Activated gamma-delta T cell treated with anti-CD3 and anti-CD28 coated beads, Interleukin-2, amount 50 U/mL, for 16 hours (primary cell): ENCODE measurements at regions not wholly inside any gene's neighbourhood (a gene's known extent, or its start where the extent isn't known, plus 50 kb on each side); places are given as distances from the start of the nearest gene placed in this dataset.

Source experiments
- DNase-seq: peaks from one replicate; pipeline ENCODE4 v3.0.0-alpha.2; 2020; ENCODE audit warnings: low read depth

GRCh38 chr2:128401680-128402079, 83.0 kb upstream of the HS6ST1 start:
- DNase-seq, result no peak

GRCh38 chr2:128402911-128403670, 84.4 kb upstream of the HS6ST1 start:
- DNase-seq, result no peak

- DNase-seq, result no peak
Measured at GRCh38 chr2:128403814-128404708, 85.4 kb upstream of the HS6ST1 start.

- no peak for DNase-seq
Measured at GRCh38 chr2:128404709-128405466, 86.2 kb upstream of the HS6ST1 start.

DNA sequence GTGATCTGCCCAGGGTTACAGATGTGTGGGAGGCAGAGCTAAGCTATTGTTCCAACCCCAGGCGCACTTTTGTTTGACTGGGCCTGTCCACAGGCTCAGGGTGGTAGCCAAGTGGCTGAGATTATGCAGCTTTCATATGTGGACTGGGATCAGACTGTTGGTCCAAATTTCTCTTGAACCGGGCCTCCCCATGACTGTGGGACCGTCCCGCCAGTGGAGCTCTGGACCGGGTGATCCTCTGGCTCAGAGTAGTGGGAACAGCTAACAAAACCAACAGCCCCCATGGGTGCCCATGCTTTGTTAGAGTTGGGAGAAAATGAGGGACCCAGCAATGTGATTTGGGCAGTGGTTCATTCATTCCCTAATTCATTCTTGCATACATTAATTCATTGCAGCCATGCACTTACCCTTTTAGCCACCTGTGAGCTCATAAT, 86.8 kb upstream of the HS6ST1 start:
- no peak for DNase-seq

DNA sequence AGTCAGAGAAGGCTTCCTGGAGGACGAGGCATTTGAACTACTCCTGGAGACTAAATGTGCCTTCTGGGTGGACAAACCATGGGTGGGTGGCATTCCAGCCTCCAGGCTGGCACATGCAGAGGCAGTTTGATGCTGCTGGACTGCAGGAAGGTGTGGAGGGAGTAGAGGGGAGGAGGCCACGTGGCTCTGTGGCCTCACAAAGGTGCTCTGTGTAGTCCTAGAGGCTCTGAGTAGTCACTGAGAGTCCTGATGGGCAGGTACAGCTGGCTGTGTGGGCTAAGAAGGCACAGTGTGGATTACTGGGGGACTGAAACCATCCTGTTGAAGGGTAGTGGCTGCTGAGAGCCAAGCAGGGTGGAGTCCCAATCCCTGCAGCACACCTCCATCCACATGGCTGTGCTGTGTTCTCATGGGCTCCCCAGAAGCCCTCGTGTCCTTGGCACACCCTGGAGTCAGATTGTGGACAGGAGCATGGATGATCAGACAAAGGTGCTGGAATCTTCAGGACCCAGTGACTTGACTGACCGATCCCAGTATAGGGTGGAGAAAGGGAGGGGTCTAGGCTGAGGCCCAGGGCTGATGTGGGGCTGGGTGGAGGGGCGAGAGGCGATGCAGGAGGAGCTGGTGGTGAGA, 87.4 kb upstream of the HS6ST1 start:
- DNase-seq, result no peak

DNA sequence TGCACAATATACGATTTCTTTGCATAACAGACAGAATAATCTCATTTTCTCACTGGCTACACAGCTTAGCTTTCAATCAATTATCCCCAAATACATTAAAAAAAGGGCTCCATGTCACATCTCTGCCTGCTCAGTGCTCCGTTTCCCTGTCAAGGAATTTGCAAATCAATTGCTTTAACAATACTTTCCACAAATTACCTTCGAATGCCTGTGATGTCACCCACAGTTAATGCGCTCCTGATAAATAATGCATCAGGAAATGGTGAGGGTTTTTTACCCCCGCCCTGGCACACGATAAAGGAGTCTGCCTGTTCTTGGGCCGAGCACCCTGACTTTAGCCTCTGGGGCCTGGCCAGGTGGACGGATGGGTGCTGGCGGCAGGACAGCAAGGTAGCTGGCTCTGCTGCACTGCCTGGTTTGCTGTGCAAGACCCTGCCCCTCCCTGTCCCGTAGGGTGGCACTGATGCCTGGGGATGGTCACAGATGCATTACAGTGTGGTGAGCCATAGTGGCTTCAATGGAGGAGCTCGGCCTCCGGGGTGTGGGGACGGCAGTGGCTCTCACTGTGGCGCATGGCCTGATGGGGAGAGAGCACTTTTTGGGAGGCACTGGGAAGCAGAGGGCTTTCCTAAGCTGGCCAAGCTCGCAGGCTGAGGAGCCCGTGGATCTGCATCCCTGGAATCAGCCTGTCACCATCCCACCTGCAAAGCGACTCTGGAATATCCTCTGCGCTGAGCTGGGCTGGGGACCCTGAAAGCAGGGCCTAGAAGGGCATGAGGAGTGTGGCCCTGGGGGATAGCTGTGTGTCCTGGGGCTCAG, 88.3 kb upstream of the HS6ST1 start:
- DNase-seq, result no peak

DNA sequence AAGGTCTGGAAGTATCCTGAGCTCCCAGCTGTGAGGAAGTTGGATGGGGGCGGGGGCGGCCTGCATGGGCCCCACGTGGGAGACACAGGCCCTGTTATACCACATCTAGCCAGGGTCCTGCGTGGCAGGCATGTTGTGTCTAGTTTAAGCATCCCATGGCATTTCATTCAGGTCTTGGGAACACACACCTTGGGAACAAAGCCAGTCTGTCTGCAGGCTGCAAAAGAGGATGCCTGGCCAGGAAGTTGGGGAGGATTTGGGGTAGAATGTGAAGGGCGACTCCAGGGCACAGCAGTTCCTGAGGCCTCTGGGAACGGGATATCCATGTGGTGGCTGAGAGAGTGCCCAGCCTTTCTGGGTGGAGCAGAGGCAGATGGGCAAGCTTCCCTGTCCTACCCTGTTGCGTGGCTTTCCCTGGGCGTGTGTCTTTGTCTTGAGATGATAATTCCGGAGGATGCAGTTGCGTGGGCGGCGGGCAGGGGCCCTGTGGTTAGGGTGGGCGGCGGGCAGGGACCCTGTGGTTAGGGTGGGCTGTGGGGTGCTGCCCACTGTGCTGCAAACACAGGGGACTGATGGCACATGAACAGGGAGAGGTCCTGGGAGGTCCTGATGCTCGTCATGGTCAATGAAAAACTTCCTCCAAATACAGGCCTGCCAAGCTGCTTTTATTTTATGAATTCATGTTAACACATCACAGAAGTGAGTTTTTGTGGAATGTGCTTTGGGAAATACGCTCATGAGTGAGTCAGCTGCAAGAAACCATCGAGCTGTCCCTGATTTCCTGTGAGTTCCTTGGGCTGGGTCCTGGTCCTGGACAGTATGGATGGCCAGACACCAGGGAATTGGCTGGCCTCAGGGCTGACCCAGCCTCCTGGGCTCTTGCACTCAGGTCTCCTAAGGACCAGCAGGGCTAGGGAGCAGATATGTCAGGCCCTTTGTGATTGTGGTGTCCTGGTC, 90.0 kb upstream of the HS6ST1 start:
- no peak for DNase-seq

DNA sequence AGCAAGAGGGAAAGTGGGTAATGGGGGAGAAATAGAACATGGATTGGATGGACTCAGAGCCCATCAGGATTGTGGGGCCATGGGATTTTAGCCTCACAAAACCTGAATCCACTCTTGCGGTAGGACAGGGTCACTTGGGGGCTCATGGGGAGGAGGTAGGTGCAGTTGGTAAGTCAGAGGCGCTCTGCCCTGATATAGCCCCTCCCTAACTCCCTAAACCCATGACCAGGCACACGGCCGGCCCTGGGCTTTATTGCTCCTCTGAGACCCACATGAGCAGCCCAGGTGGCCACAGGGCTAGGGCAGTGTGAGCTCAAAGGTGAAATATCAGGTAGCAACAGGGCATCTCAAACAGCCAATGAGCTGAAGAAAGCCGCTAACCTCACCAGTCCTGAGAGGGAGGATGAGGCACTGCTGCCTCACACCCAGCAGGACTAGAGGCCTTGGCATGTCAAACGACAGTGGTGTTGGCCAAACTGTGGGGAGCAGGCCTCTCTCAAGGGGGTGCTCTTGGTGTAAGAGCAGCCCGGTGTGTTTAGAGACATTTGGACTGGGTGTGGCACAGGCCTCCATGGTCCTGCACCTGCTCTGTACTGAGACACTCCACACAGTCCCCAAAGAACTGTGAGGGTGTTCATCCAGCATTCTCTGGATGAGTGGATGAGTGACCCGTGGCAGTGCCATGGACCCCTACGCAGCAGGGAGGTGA, 90.8 kb upstream of the HS6ST1 start:
- DNase-seq, result no peak

GRCh38 chr2:128410035-128410757, 91.5 kb upstream of the HS6ST1 start:
- DNase-seq, result no peak

DNA sequence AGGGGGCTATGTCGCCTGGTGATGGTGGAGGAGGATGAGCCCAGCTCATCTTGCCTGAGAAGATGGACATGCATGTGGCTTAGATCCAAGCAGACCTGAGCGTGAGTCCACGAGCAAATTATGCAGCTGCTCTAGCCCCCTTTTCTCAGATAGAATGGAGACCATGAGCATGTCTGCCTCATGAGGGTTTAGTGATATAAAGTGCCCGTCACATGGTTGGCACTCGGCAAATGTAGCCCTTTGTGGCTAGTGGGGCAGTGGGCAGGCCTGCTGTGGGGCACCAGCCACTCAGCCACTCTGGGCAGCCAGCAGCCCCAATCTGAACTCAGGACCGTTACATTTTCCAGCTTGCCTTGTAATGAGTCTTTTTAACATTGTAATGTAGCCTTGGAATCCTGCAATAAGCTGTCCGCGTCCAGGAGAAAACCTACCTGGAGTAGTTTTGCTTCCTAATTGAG, 92.1 kb upstream of the HS6ST1 start:
- DNase-seq, result no peak

GRCh38 chr2:128411431-128411830, 92.8 kb upstream of the HS6ST1 start:
- no peak for DNase-seq

GRCh38 chr2:128412181-128412871, 93.7 kb upstream of the HS6ST1 start:
- DNase-seq, result no peak

GRCh38 chr2:128413014-128413717, 94.5 kb upstream of the HS6ST1 start:
- no peak for DNase-seq

DNA sequence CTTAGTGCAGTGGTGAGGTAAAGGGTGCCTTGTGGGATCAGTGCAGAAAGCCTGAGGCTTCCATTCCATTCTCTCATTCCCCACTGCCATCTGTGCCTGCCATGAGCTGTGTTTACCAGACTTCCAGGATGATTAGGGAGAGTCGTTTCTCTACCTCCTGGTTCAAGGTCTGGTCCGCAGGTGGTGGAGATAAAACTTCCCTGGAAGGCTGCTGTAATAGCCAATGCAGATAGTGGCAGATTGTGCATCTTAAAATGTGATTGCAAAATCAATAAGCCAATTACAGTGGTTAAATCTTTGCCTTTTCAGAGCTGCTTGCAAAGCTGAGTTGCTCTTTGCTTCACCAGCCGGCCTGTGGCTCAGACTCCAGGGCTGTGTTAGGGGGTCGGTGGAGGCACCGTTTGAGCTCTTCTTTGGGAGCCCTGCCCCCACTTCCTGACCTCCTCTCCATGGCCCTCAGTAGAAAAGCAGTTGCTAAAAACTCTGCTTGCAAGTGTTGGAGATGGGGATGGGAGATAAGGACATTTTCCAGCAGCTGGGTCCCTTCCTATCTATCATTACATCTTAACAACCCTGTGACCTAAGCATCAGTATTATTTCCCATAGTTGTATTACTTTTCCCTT, 95.2 kb upstream of the HS6ST1 start:
- no peak for DNase-seq

DNA sequence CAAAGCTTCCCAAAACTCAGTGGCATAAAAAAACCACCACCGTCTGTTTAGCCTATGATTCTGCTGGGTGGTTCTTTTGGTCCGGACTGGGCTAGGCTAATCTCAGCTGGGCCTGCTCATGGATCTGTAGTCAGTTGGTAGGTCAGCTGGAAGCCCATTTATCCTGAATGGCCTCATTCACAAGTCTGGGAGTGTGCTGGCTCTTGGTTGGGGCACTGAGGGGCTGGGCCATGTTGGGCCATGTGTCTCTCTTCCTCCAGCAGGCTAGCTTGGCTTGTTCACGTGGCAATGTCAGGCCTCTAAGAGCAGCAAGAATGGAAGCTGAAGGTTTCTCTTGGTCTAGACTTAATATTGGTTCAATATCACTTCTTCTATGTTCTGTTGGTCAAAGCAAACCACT, 95.7 kb upstream of the HS6ST1 start:
- DNase-seq, result no peak
